ENCODE measurements at regions not wholly inside any gene's neighbourhood (a gene's known extent, or its start where the extent isn't known, plus 50 kb on each side); places are given as distances from the start of the nearest gene placed in this dataset.

DNA sequence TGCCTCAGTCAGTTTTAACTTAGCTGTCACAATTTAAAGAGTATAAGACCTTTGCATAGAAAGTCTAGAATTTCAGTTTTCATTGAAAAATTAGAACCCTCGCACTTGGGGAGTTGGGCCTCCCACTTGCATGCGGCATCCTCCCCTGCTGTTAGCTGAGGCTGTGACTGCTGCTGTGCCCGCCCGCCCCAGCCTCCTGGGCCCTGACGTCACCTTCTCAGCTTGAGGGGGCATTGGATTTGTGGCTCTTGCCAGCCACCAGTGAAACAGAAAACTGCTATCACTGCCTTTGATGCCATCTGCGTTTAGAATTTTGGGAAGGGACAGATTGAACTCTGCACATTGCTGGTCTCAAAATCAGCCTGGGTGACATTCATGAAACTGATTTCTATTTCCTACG is 108.7 kb downstream of the CTTN start:
- no peak for DNase-seq (ENCODE audit: low spot score)
- ATAC-seq (ENCODE audit: low FRiP score) = no peak
- TF ChIP-seq CTCF (IDR thresholded peaks at IDR 0.05) = no peak

DNA sequence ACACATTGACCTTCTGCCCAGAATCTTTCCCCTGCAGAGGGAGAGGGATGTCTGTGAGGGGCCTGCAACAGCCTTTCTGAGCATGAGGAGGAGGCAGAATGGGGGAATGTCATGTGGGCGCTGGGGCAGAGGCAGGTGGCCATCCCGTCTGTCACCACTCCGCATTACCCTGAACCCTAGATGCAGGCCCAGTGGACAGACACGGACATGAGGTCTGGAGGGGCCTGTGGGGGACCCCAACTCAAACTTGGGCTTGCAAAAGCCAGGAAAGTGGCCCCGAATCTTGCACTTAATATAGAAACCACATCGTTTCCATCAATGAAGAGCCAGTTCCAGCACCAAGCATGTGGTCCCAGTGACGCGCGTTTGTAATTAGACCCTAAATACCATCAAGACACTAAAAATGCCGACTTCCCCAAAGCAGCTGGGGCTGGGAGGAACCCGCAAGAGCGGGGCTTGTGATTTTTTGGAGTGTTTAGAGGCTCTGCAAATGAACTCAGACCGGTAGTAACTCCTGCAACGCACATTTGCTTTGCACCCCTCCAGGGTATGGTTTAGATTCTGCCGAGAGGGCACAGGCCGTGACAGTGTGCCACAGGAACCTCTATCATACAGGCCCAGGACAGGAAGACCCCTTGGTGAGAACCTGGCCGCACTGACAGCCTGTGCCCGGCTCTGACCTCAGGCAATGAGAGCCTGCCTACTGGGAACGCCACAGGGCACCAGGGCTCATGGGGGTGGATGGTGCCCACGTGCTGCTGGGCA is 109.3 kb downstream of the CTTN start:
- DNase-seq (ENCODE audit: low spot score) (no peak), ATAC-seq (ENCODE audit: low FRiP score) (no peak)
- no peak for TF ChIP-seq CTCF (IDR thresholded peaks at IDR 0.05)

- no peak for ATAC-seq (ENCODE audit: low FRiP score)
- no peak for TF ChIP-seq CTCF (IDR thresholded peaks at IDR 0.05)
- no peak for DNase-seq (ENCODE audit: low spot score)
These were observed 109.8 kb downstream of the CTTN start for GRCh38 chr11:70508231-70508480.

DNA sequence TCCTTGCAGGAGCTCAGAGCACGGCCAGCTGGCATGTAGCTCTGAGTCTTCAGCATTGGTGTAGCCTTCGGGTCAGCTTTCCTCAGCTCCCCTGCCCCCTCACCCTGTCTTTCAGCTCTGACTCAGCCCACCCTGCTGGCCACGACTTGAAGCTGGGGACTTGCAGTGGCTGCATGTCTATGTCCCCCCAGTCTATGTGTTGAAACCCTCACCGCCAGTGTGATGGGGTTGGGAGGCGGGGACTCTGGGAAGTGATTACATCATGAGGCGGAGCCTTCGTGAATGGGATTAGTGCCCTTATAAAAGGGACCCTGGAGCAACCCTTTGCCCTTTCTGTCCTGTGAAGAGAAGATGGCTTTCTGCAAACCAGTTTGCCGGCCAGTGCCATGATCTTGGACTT is 111.1 kb downstream of the CTTN start:
- no peak for DNase-seq (ENCODE audit: low spot score)
- TF ChIP-seq CTCF (IDR thresholded peaks at IDR 0.05) = no peak

DNA sequence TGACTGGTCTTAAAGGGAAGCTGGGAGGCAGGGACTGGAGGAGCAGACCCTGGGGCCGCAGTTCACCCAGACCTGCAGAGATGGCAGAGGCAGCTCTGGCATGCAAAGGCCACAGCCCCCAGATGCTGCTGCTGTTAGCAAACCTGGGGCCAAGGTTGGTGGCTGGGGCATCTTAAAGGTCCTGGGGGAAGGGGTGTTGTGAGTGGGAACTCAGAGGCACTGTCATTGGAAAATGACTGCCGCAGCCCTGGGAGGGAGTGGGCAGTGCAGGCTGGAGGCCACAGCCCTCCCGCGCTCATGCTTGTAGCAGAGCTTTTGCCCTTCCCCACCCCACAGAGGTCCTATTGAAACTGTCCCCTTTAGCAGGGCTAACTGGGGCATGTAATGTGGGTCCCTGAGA is 111.8 kb downstream of the CTTN start:
- no peak for TF ChIP-seq CTCF (IDR thresholded peaks at IDR 0.05)
- DNase-seq (ENCODE audit: low spot score) = no peak
- ATAC-seq (ENCODE audit: low FRiP score) = no peak

More for the DNA sequence above, 111.1 kb downstream of the CTTN start:
- no peak for ATAC-seq (ENCODE audit: low FRiP score)

DNA sequence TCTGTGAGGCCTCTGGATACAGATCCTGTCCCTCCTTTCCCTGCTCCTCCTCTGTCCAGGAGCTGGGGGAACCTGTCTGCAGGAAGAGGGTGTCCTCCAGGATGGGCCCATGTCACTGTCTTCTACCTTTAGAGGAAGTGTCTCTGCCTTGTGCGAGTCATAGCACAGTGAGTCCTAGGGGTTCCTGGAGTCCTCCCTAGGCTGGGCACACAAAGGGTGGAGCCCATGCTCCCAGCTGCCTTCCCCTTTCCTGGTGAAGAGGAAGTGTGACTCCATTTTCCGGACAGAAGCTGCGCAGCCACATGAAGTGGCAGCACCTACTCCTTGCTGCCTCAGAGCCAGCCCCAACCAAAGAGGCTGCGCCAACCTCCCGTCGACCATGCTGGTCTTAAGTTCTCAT is 112.2 kb downstream of the CTTN start:
- ATAC-seq (ENCODE audit: low FRiP score) = no peak
- TF ChIP-seq CTCF (IDR thresholded peaks at IDR 0.05) = no peak

GRCh38 chr11:70511345-70511744 is 113.0 kb downstream of the CTTN start:
- no peak for TF ChIP-seq CTCF (IDR thresholded peaks at IDR 0.05)
- DNase-seq (ENCODE audit: low spot score) (no peak), ATAC-seq (ENCODE audit: low FRiP score) (no peak)

More for the DNA sequence above, 112.2 kb downstream of the CTTN start:
- DNase-seq (ENCODE audit: low spot score) = no peak

Measured in omental fat pad (tissue), 3 donors.